ENCODE measurements at regions not wholly inside any gene's neighbourhood (a gene's known extent, or its start where the extent isn't known, plus 50 kb on each side); places are given as distances from the start of the nearest gene placed in this dataset.

DNA sequence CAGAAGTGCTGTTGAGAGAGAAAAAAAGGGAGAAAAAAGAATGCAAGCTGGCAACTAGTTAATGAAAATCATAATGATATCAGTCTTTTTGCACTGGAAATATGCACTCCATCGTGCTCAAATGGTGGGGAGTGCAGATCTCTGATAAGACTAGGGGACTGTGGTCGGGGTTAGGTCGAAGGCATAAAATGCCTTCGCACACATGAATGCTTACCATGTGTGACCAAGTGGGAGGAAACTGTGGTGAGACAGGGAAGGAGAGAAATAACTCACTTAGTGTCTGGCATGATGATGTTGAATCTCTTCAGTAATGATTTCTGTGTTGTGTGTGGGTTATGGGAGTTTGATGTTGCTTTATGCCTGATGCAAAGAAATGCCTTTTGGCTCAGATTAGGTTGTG is 358.9 kb downstream of the FBXO8 start:
- no peaks in the 10 kb centered on the region for H3K27me3 Mint-ChIP-seq (ENCODE audit: unreplicated experiment)
- H3K36me3 Mint-ChIP-seq (ENCODE audit: low read depth, unreplicated experiment): no peaks in the 10 kb centered on the region
- H3K4me3 Mint-ChIP-seq (ENCODE audit: unreplicated experiment): no peak overlapping the region
- no peak overlapping the region for H3K27ac Mint-ChIP-seq (ENCODE audit: unreplicated experiment)
- no peaks in the 10 kb centered on the region for H3K9me3 Mint-ChIP-seq (ENCODE audit: unreplicated experiment)
- no peak for DNase-seq (ENCODE audit: low spot score)
- no peaks in the 10 kb centered on the region for H3K4me1 Mint-ChIP-seq (ENCODE audit: unreplicated experiment)
- TF ChIP-seq, protein P1, sequence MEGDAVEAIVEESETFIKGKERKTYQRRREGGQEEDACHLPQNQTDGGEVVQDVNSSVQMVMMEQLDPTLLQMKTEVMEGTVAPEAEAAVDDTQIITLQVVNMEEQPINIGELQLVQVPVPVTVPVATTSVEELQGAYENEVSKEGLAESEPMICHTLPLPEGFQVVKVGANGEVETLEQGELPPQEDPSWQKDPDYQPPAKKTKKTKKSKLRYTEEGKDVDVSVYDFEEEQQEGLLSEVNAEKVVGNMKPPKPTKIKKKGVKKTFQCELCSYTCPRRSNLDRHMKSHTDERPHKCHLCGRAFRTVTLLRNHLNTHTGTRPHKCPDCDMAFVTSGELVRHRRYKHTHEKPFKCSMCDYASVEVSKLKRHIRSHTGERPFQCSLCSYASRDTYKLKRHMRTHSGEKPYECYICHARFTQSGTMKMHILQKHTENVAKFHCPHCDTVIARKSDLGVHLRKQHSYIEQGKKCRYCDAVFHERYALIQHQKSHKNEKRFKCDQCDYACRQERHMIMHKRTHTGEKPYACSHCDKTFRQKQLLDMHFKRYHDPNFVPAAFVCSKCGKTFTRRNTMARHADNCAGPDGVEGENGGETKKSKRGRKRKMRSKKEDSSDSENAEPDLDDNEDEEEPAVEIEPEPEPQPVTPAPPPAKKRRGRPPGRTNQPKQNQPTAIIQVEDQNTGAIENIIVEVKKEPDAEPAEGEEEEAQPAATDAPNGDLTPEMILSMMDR (IDR thresholded peaks at IDR 0.05; ENCODE audit: unreplicated experiment): no peak

DNA sequence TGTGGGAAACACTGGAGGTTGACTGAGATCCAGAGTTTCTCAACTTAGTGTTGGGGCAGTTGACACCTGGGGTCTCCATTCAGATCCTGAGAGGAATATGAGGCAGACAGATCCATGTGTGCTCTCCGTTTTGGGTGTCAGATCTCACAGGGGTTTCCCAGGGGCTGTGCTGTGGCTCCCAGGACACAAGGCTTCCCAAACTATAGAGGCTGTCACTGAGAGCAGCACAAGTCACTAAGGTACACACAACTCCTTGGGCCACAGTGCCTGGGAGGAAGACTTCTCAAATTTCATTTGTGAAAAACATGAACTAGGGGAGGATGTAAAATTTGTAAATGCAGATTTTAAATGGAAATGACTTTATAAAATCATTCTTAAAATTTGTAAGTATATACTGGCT is 363.6 kb downstream of the FBXO8 start:
- Mint-ChIP-seq H3K9me3 (ENCODE audit: unreplicated experiment) (no peaks in the 10 kb centered on the region), H3K27ac (ENCODE audit: unreplicated experiment) (no peak overlapping the region), H3K27me3 (ENCODE audit: unreplicated experiment) (no peaks in the 10 kb centered on the region), H3K4me3 (ENCODE audit: unreplicated experiment) (no peak overlapping the region), H3K4me1 (ENCODE audit: unreplicated experiment) (no peaks in the 10 kb centered on the region), H3K36me3 (ENCODE audit: low read depth, unreplicated experiment) (no peaks in the 10 kb centered on the region)
- DNase-seq (ENCODE audit: low spot score): no peak
- TF ChIP-seq, protein P1 (IDR thresholded peaks at IDR 0.05; ENCODE audit: unreplicated experiment): no peak

DNA sequence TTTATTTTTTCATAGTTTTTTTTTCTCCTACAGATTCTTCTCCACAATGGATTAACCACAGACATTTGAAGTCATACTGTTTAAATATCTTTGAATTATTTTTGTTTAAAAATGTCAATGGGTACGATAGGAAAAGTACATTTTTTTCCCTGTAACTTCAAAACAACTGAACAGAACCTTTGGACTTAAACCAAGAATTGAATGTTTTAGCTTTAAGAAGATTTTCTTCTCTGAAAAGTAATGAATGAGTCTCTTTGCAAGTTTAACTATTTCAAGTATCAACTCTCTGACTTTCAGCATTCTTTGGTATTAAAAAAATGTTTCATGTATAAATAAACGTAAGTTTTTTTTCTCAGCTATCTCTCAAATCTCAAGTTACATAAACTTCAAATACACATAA is 364.3 kb downstream of the FBXO8 start:
- no peak for DNase-seq (ENCODE audit: low spot score)
- Mint-ChIP-seq H3K4me1 (ENCODE audit: unreplicated experiment) (no peaks in the 10 kb centered on the region), H3K36me3 (ENCODE audit: low read depth, unreplicated experiment) (no peaks in the 10 kb centered on the region)

DNA sequence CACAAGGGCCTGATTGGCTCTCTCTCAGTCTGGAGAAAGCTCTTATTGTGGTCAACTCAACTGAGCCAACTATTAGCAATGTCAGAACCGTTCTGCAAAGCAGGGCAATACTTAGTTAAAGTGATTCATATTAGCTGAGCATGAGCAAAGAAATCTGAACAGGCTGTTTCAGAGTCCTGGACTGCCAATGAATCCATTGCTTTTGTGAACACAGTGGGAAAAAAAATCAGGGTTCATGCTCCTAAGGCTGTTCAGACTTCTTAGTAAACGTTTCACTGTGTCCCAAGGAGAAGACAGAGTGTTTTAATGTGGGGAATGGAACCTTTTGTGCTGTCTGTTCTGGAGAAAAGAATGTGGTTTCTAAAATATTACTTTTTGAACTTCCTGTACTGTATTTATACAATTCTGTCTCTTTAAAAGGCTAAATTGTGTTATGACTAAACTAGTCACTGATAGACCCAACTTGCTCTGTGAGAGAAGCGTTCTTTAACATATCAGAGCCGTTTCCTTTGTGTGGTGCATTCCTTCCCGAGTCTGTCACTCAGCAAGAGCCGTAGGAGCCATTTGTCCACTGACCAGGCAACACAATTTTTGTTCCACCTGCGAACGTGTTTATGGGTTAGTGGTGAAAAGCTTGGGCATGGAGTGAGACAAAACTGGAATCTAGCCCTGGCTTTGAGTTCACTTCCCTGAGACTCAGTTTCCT is 366.1 kb downstream of the FBXO8 start:
- no peak overlapping the region for H3K4me3 Mint-ChIP-seq (ENCODE audit: unreplicated experiment)
- no peaks in the 10 kb centered on the region for H3K4me1 Mint-ChIP-seq (ENCODE audit: unreplicated experiment)
- no peaks in the 10 kb centered on the region for H3K36me3 Mint-ChIP-seq (ENCODE audit: low read depth, unreplicated experiment)
- H3K27ac Mint-ChIP-seq (ENCODE audit: unreplicated experiment): no peak overlapping the region
- DNase-seq (ENCODE audit: low spot score): no peak
- no peaks in the 10 kb centered on the region for H3K9me3 Mint-ChIP-seq (ENCODE audit: unreplicated experiment)
- TF ChIP-seq, protein P1 (IDR thresholded peaks at IDR 0.05; ENCODE audit: unreplicated experiment): no peak
- no peaks in the 10 kb centered on the region for H3K27me3 Mint-ChIP-seq (ENCODE audit: unreplicated experiment)

More for the DNA sequence above, 364.3 kb downstream of the FBXO8 start:
- H3K9me3 Mint-ChIP-seq (ENCODE audit: unreplicated experiment): no peaks in the 10 kb centered on the region
- H3K27ac Mint-ChIP-seq (ENCODE audit: unreplicated experiment): no peak overlapping the region
- H3K27me3 Mint-ChIP-seq (ENCODE audit: unreplicated experiment): no peaks in the 10 kb centered on the region
- TF ChIP-seq, protein P1 (IDR thresholded peaks at IDR 0.05; ENCODE audit: unreplicated experiment): no peak
- H3K4me3 Mint-ChIP-seq (ENCODE audit: unreplicated experiment): no peak overlapping the region

DNA sequence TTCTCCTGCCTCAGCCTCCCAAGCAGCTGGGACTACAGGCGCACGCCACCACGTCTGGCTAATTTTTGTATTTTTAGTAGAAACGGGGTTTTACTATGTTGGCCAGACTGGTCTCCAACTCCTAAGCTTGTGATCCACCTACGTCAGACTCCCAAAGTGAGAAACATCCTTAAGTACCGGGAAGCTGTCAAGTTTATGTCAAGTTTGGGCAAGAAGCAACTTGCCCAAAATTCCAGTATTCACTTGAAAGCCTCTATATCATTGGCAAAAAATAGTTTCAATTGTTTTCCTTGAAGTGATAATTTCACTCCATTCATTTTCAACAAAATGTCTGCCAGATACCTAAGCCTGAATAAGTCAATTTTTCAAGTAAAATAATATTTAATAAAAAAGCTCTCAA is 370.0 kb downstream of the FBXO8 start:
- no peaks in the 10 kb centered on the region for H3K9me3 Mint-ChIP-seq (ENCODE audit: unreplicated experiment)
- no peak for DNase-seq (ENCODE audit: low spot score)
- no peak overlapping the region for H3K4me3 Mint-ChIP-seq (ENCODE audit: unreplicated experiment)
- no peaks in the 10 kb centered on the region for H3K27me3 Mint-ChIP-seq (ENCODE audit: unreplicated experiment)
- no peaks in the 10 kb centered on the region for H3K4me1 Mint-ChIP-seq (ENCODE audit: unreplicated experiment)
- no peaks in the 10 kb centered on the region for H3K36me3 Mint-ChIP-seq (ENCODE audit: low read depth, unreplicated experiment)
- TF ChIP-seq, protein P1 (IDR thresholded peaks at IDR 0.05; ENCODE audit: unreplicated experiment): no peak
- no peak overlapping the region for H3K27ac Mint-ChIP-seq (ENCODE audit: unreplicated experiment)
